ENCODE measurements at regions not wholly inside any gene's neighbourhood (a gene's known extent, or its start where the extent isn't known, plus 50 kb on each side); places are given as distances from the start of the nearest gene placed in this dataset.

- TF ChIP-seq CTCF (IDR thresholded peaks at IDR 0.05; ENCODE audit: insufficient read depth, low read length) = no peak
- no peak for TF ChIP-seq REST (IDR thresholded peaks at IDR 0.05; ENCODE audit: insufficient replicate concordance, low read depth)
These were observed 56.0 kb upstream of the PRELP start for GRCh38 chr1:203419558-203419957.
